ENCODE measurements at regions not wholly inside any gene's neighbourhood (a gene's known extent, or its start where the extent isn't known, plus 50 kb on each side); places are given as distances from the start of the nearest gene placed in this dataset.

GRCh38 chr7:41201021-41201420 lies 501.9 kb downstream of the INHBA start:
- H3K4me2 ChIP-seq (replicated peaks; ENCODE audit: extremely low read depth, low read length, poor library complexity, severe bottlenecking), result no peak overlapping the region
- no peak overlapping the region for H3K9ac ChIP-seq (ENCODE audit: insufficient read depth, low read length, poor library complexity, severe bottlenecking)
- H3K36me3 ChIP-seq (replicated peaks in 1 of 2; ENCODE audit: control insufficient read depth in 1 of 2, insufficient read depth in 2 of 2, low read length in 2 of 2), result no peaks in the 10 kb centered on the region
- H3K79me2 ChIP-seq (ENCODE audit: insufficient read depth, low read length), result no peaks in the 10 kb centered on the region
- no peak overlapping the region for H3K27ac ChIP-seq (ENCODE audit: low read depth in 1 of 2, low read length in 2 of 2)
- no peak for TF ChIP-seq CTCF (IDR thresholded peaks at IDR 0.05)
- peaks cover 0 to 2% (median 0%) of the 10 kb centered on the region in 3 donors for H3K27me3 Mint-ChIP-seq (ENCODE audit: low read depth in 3 of 3)
- 90% methylated on average over 3 of the region's 3 CpGs for WGBS (ENCODE audit: insufficient coverage)
- no peak overlapping the region for H2AFZ ChIP-seq (ENCODE audit: insufficient read depth, low read depth, low read length, poor library complexity, severe bottlenecking)
- no peak overlapping the region for H3K4me3 ChIP-seq (replicated peaks in 1 of 3; ENCODE audit: low read depth in 2 of 3, low read length in 3 of 3)
- no peak overlapping the region for H3K27ac Mint-ChIP-seq
- DNase-seq, result no peak
- no peaks in the 10 kb centered on the region for H3K4me1 Mint-ChIP-seq
- intact Hi-C loops (cut with micrococcal nuclease), result no loop called here
- no peaks in the 10 kb centered on the region for H3K27me3 ChIP-seq (ENCODE audit: control insufficient read depth in 2 of 2, insufficient read depth in 2 of 2, low read length in 2 of 2)
- H3K4me3 Mint-ChIP-seq, result no peak overlapping the region
- no peaks in the 10 kb centered on the region for H3K9me3 ChIP-seq (replicated peaks in 1 of 2; ENCODE audit: control insufficient read depth in 1 of 2, insufficient read depth in 1 of 2, low read length in 2 of 2)
- H3K4me1 ChIP-seq (ENCODE audit: control insufficient read depth in 1 of 2, insufficient read depth in 2 of 2, low read length in 2 of 2), result no peaks in the 10 kb centered on the region
- no peaks in the 10 kb centered on the region for H4K20me1 ChIP-seq (ENCODE audit: insufficient read depth, low read length)
- H3K36me3 Mint-ChIP-seq, result no peaks in the 10 kb centered on the region
- H3K9me3 Mint-ChIP-seq, result peaks cover 0 to 8% (median 3%) of the 10 kb centered on the region in 7 donors

DNA sequence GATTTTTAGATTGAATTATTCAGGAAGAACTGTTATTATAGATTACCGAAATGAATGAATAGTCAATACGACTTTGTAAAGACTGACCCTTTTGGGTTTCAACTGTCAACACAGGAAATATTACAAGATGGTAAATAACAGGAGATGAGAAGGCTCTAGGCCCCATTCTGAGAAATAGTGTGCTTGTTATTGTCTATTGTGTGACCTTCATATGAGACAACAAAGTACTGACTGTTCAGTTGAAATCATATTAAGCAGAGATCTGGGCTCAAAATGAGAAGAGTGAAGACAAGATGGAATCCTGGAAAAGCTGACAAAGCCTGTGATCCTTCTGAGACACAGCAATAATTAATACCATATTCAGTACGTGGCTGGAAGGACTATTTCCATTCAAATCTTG lies 503.8 kb downstream of the INHBA start:
- intact Hi-C loops (cut with micrococcal nuclease), result no loop called here
- no peaks in the 10 kb centered on the region for H3K27me3 ChIP-seq (ENCODE audit: control insufficient read depth in 2 of 2, insufficient read depth in 2 of 2, low read length in 2 of 2)
- H3K9me3 ChIP-seq (replicated peaks in 1 of 2; ENCODE audit: control insufficient read depth in 1 of 2, insufficient read depth in 1 of 2, low read length in 2 of 2), result no peaks in the 10 kb centered on the region
- H3K4me1 ChIP-seq (ENCODE audit: control insufficient read depth in 1 of 2, insufficient read depth in 2 of 2, low read length in 2 of 2), result no peaks in the 10 kb centered on the region
- no peak overlapping the region for H3K27ac ChIP-seq (ENCODE audit: low read depth in 1 of 2, low read length in 2 of 2)
- Mint-ChIP-seq H3K4me3 (no peak overlapping the region), H3K36me3 (no peaks in the 10 kb centered on the region), H3K4me1 (no peaks in the 10 kb centered on the region), H3K27me3 (ENCODE audit: low read depth in 3 of 3) (peaks cover 0 to under 1% (median 0%) of the 10 kb centered on the region in 3 donors), H3K27ac (peak overlapping the region in 1 of 7 donors; percentile 72), H3K9me3 (peaks cover 0 to 8% (median 3%) of the 10 kb centered on the region in 7 donors)
- H3K36me3 ChIP-seq (replicated peaks in 1 of 2; ENCODE audit: control insufficient read depth in 1 of 2, insufficient read depth in 2 of 2, low read length in 2 of 2), result no peaks in the 10 kb centered on the region
- no peaks in the 10 kb centered on the region for H3K79me2 ChIP-seq (ENCODE audit: insufficient read depth, low read length)
- no peak for DNase-seq
- TF ChIP-seq CTCF (IDR thresholded peaks at IDR 0.05), result no peak
- no peak overlapping the region for H3K9ac ChIP-seq (ENCODE audit: insufficient read depth, low read length, poor library complexity, severe bottlenecking)
- no peak overlapping the region for H2AFZ ChIP-seq (ENCODE audit: insufficient read depth, low read depth, low read length, poor library complexity, severe bottlenecking)
- no peak overlapping the region for H3K4me2 ChIP-seq (replicated peaks; ENCODE audit: extremely low read depth, low read length, poor library complexity, severe bottlenecking)
- H3K4me3 ChIP-seq (replicated peaks in 1 of 3; ENCODE audit: low read depth in 2 of 3, low read length in 3 of 3), result no peak overlapping the region
- H4K20me1 ChIP-seq (ENCODE audit: insufficient read depth, low read length), result no peaks in the 10 kb centered on the region
- WGBS (ENCODE audit: insufficient coverage), result no CpG with 5 or more reads among the region's 3 CpGs

Data from CD14-positive monocyte (primary cell).